ENCODE measurements at regions not wholly inside any gene's neighbourhood (a gene's known extent, or its start where the extent isn't known, plus 50 kb on each side); places are given as distances from the start of the nearest gene placed in this dataset.

DNA sequence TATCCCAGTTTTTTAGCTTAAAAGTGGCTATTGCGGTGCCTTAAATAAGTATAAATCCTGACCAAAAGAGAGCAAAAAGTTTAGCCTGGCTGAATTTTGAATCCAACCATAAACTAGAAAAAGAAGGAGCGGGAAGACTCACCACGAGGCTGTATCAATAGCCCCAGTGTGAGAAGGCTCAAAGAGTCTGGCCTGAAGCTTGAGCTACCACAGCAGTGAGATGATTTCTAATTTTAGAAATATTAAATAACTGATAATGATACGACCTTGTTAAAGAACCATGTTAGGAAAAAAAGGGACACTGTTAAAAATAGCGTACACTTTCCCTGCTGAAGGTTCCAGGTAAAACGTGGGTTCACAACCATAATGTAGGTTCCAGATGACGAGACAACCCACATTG is 134.1 kb upstream of the ZNF462 start:
- TF ChIP-seq TSHZ2 (CRISPR knock-in tag; IDR thresholded peaks at IDR 0.05) (no peak), CSDC2 (CRISPR knock-in tag; IDR thresholded peaks at IDR 0.05) (no peak), PATZ1 (CRISPR knock-in tag; IDR thresholded peaks at IDR 0.05; ENCODE audit: borderline replicate concordance) (no peak), TCF4 (CRISPR knock-in tag; IDR thresholded peaks at IDR 0.05; ENCODE audit: borderline replicate concordance) (no peak), ZC3H10 (CRISPR knock-in tag; IDR thresholded peaks at IDR 0.05) (no peak), ZFP30 (CRISPR knock-in tag; IDR thresholded peaks at IDR 0.05) (no peak), ZNF70 (CRISPR knock-in tag; IDR thresholded peaks at IDR 0.05) (no peak), ZNF8 (CRISPR knock-in tag; IDR thresholded peaks at IDR 0.05) (no peak), SNAI2 (CRISPR knock-in tag; IDR thresholded peaks at IDR 0.05) (no peak)
- TF ChIP-seq, protein P1, sequence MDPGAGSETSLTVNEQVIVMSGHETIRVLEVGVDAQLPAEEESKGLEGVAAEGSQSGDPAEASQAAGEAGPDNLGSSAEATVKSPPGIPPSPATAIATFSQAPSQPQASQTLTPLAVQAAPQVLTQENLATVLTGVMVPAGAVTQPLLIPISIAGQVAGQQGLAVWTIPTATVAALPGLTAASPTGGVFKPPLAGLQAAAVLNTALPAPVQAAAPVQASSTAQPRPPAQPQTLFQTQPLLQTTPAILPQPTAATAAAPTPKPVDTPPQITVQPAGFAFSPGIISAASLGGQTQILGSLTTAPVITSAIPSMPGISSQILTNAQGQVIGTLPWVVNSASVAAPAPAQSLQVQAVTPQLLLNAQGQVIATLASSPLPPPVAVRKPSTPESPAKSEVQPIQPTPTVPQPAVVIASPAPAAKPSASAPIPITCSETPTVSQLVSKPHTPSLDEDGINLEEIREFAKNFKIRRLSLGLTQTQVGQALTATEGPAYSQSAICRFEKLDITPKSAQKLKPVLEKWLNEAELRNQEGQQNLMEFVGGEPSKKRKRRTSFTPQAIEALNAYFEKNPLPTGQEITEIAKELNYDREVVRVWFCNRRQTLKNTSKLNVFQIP (CRISPR knock-in tag; IDR thresholded peaks at IDR 0.05; ENCODE audit: borderline replicate concordance, low read depth): no peak
